T1000 (cell line): ENCODE measurements at regions not wholly inside any gene's neighbourhood (a gene's known extent, or its start where the extent isn't known, plus 50 kb on each side); places are given as distances from the start of the nearest gene placed in this dataset.

Source experiments
- DNase-seq: peaks from one replicate; lab custom pipeline; 2025; ENCODE audit warnings: mixed read lengths; lab: John Stamatoyannopoulos, UW

DNA sequence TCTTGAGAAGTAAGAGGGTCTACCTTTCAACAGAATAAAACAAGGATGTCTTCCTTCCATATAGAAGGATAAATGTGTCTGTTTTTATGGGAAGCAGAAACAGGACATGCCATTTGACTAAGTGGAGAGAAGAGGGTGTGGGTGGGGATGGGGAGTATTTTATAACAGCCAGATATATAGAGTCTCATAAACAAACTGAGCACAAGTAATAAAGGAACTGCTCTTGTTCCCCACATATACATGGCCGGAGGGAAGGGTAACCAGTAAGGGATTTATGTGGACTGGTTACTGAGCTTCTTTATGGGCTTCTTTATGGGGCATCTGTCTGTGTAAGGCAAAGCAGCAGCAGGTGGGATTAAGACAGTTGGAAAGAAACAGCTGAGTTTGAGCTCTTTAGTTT lies 558.1 kb downstream of the REEP3 start:
- no peak for DNase-seq

DNA sequence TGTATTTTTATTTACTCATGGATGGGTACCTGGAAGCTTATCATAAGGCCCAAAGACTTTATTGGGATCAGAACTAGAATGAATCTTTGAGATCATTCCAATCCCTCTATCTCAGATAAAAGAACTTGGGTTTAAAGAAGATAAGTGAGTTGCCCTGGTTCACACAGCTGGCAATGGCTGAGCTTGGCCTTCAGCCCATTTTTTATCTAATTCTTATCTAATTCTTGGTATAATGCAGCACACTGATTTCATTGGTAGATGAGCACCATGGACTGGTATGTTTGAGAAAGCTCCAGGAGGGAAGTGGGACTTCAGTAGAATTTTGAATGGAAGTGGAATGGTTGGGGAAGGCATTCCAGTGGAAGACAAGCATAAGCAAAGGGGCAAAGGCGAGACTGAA lies 558.9 kb downstream of the REEP3 start:
- no peak for DNase-seq

DNA sequence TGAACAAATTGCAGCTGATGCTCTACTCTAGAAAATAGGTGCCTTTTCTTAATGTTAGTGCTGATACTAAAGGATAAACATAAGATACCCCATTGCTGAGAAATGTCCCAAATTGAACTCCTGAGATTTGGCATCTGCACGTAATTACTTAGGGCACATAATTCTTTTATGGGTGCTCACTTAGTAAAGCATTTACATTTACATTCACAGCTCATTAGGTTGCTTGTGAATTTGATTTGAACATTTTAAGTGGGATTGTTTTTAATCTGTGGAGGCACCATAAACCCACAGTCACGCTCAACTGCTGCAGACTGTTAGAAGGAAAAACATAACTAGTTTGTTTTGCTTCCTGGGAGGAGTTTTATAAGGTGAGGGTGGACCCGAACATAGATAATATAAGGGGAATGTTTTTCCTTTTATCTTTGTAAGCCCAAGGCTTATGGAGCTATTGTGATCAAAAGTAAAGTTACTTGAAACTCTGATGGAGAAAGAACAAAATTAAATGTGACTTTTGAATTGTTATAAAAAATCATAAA lies 560.8 kb downstream of the REEP3 start:
- no peak for DNase-seq

GRCh38 chr10:64086083-64086767 lies 565.0 kb downstream of the REEP3 start:
- DNase-seq, result no peak

DNA sequence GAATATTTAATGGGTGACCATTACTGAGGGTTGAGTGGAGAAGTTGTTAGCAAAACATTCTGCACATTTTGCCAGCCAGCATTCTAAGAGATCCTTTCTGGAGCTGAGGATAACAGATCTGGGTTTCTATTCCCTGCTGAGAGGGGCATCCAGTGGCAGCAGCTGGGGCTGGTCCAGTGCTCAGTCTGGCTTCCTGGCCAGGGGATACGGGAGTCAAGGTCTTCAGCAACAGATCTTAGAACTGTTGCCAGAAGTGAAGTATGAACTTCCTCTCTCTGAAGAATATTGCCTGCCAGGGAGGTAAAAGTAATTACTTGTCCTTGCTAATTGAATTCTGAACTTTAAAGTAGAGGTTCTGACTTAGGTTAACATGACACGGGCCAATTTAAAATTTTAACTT lies 568.4 kb downstream of the REEP3 start:
- no peak for DNase-seq

DNA sequence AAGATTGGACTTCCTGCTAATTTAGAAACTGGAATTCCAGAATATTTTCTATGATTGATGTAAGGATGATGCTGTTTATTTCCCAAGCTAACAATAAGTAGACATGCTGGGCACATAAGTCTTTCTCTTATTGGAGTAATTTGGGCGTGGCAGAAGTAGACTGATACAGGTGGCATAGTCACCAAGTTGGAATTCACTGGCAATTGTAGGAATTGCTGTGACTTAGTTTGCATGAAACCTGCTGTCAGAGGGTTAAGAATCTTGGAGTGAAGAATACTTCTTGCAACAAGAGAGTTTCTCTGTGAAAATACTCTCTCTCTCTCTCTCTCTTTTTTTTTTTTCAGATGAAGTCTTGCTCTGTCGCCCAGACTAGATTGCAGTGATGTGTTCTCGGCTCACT lies 569.7 kb downstream of the REEP3 start:
- DNase-seq, result no peak

DNA sequence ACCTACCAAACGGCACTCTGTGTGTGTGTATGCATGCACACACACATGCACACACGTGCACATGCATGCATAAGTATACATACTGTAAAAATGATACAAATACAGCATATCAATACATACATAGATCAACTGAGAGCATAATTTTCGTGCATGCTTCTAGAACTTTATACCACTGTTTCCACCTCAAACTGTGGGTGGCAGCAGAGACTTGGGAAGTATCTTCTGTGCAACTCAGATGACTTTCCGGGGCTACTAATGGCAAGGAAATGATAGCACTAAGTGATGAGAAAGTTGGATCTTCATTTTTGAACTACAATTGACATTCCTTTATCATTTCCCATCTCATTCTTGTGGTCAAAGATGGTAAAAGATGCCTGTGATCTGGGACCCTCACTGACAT lies 570.7 kb downstream of the REEP3 start:
- no peak for DNase-seq

GRCh38 chr10:64093304-64093703 lies 572.1 kb downstream of the REEP3 start:
- no peak for DNase-seq

DNA sequence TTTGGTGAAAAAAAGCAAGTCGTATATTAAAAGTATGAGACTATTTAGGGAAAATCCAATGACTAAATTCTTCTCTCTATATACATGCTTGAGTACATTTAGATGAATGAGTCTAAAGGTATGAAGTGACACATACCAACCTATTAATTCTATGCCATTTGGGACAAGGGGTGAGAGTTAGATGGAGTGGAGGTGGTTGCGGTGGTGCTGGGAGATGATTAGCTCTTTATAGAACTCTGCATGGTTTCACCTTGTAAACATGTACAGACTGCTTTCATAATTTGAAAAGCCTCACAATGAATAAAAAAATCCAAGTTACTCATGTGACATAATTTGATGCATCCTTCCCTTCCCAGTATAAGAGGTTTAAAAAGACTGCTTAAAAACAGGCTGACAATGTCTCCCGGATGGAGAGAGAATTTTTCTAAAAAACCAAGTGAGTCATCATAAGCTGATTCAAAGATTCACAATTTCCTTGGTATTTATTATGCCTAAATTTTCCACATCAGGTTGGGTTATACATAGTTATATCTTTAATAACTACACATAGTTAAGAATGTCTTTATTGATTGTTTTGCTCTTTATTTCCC lies 572.8 kb downstream of the REEP3 start:
- DNase-seq, result no peak

GRCh38 chr10:64096941-64097340 lies 575.7 kb downstream of the REEP3 start:
- DNase-seq, result no peak

DNA sequence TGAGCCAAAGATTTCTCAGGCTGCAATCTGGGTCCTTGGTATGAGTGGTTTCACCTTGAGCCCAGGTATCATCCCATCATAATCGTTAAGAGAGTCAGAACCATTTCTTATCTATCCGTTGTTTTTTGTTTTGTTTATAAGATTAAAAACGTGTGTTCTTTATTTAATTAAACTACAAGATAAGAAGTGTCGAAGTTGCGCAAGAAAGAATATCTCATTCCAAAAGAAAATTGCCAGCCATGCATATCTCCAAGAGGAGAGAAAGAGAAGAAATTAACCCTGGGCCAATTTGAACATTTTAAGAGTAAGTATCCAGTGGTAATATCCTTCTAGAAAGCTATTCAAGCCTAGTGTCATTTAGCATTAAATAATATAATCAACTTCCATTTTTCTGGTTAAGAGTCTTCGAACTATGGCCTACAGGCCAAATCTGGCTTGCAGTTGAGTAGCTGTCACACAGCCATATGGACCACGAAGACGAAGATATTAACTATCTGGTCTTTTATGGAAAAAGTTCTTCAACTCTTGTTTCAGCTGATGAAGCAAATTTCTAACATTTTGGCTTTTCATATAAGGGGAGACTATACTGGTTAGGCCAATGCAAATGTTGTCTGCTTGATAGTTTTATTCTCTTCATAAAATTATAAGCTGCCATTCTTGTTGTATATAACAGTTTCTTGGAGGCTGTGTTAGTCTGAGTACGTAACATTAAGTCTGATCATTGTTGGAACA lies 576.4 kb downstream of the REEP3 start:
- no peak for DNase-seq

DNA sequence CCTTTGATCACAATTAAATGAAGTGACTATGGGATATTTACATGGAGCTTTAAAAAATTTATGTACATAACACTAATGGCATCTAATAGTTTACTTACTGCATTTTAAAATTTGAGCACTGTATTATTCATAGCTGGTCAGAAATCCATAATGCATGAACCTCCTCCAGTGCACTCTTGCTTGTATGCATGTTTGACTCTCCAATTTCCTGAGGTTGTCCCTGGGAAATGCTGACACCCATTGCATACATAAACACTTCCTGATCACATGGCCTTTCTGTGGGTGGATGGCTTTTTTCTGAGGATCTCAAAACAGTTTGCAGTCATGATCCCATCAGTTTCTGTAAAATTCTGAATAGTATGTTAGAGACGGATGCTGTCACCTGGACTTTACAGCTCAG lies 577.8 kb downstream of the REEP3 start:
- DNase-seq, result no peak

DNA sequence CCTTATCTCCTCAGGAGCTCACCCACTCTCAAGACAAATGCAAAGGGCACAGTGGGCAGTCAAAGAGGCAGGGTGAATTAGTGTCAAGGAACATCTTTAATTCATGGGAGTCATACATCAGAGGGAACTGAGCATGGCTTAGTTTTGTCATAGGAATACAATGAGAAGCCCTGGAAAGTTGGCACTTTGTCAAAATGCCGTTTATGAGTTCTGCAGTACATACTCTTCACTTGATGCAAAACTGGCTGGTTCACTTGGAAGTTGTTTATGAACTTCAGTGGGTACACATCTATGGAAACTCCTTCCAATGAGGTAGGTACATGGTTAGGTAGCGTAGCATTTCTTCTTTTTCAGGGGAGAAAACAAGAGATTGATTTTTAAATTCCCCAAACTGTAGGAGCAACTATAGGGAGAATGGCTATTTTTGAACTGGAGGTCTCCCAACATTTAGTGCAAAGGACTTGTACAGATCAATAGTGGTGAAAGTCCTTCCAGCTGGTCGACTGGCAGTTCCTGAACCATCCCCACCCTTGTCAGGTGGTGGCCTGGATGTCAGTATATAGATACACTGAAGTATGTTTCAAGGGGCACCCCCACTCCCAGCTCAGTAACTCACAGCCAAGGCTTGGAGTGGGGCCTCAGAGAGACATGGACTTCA lies 580.5 kb downstream of the REEP3 start:
- no peak for DNase-seq

DNA sequence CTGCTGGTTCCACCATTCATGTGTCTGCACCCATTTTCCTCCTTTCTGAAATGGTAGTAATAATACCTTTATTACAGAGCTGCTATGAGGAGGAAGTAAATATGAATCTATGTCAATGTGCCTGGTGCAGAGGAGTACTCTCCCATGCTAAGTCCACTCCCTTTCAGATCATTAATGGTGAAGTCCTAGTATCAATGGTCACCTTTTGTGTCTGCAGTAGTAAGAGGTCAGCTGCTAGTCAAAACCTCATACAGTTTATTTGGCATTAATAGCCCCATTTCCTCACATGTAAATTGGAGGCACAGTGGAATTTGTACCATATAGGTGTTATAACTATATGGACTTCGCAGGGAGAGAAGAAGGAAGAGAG lies 581.0 kb downstream of the REEP3 start:
- no peak for DNase-seq

- DNase-seq, result no peak
These were observed 581.7 kb downstream of the REEP3 start for GRCh38 chr10:64102916-64103315.

DNA sequence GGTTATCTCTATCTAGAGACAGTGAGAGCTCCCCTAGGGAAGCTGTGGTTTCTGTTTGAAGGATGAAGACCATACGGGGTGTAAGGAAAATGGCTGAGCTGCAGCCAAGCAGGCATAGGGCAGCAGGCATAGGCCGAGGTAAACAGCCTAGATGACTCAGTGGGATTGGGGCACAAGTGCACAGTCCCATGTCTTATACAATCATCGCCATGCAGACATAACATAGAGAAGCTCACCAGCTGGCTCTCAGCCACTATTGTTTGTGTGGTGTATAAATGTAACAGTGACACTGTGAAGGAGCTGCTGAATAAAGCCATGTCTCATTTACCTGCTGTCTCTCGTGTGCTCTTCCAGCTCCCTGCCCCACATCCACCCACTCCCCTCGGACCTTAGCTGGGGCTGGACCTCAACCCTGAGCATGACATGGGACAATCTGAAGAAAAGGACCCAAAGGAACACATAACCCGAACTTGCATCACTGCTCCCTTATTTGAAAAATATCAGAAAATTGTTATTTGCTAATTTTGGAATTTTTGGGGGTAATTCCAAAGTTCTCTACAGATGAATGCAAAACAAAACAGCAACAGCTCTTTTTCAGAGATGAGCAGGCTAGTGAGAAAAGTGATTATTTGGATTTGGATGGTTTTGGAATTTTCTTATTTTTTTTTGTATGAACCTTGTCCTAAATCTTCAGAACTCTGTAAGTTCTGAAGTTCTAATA lies 582.7 kb downstream of the REEP3 start:
- DNase-seq, result no peak

GRCh38 chr10:64109926-64110495 lies 588.8 kb downstream of the REEP3 start:
- DNase-seq, result no peak

DNA sequence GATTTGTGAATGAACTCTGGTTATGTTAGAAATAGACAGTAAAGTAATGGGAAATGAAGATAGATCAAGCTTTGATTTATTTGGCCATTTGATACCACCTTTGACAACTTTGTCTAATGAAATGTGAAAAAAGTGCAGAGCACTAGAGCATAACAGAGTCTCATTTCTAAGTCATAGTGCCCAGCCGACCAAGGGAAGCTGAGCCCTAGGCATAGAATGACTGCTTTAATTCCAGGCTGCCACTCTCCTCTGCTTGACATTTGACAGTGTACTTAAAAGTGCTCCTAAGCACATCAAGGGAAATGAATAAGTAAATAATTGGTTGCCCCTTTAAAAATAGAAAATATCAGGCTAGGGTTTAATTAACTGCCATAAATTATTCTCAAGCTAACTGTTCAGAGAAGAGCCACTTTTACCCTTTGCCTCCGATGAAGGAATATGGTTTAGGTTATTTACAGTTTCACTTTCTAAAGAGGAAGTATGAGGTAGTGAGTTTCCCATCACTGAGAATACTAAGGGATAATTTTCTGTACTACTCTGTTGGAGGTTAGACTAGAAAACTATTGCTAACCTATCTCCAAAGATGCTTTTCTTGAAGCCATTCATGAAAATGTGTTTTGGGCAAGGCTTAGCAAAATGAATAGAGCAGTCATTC lies 591.6 kb downstream of the REEP3 start:
- no peak for DNase-seq

GRCh38 chr10:64113375-64113774 lies 592.2 kb downstream of the REEP3 start:
- DNase-seq, result no peak

- no peak for DNase-seq
These were observed 592.6 kb downstream of the REEP3 start for GRCh38 chr10:64113792-64114191.

- DNase-seq, result no peak
These were observed 594.3 kb downstream of the REEP3 start for GRCh38 chr10:64115471-64115870.
